A549 (cell line): ENCODE measurements at regions not wholly inside any gene's neighbourhood (a gene's known extent, or its start where the extent isn't known, plus 50 kb on each side); places are given as distances from the start of the nearest gene placed in this dataset.
A peak's percentile ranks its signal among the peaks of the same experiment; 100 is the strongest.

ENCODE experiments used
- ATAC-seq, 2 experiments: fragments of 200-7000 bp in 1 of 2; fragments of >200 bp in 1 of 2; cut with Nextera tagmentation in 1 of 2; cut with Tn5 transposase in 1 of 2; 3 replicates each; pipeline versions ENCODE4 v1.8.0 to v1.9.1; 2018 to 2020; ENCODE audit warnings: mild to moderate bottlenecking in 1 of 2, moderate library complexity in 1 of 2
- CTCF ChIA-PET: fragments of 300-600 bp; sonication (Branson Sonifier 250); formaldehyde crosslinking; extraction: SDS; loops from one replicate; lab custom pipeline; 2021; ENCODE audit warnings: antibody characterized with exemption, inconsistent platforms; lab: Yijun Ruan, JAX
- POLR2A ChIA-PET: fragments of 350-600 bp; formaldehyde crosslinking; extraction: SDS; loops from one replicate; lab custom pipeline; 2021; ENCODE audit warnings: antibody characterized with exemption, inconsistent platforms; lab: Yijun Ruan, JAX
- DNase-seq, 2 experiments: peaks; one replicate each; pipeline versions ENCODE4 v3.0.0 to v3.0.0-alpha.2; 2011 to 2016; ENCODE audit warnings: low read depth in 1 of 2, low spot score in 1 of 2
- FAIRE-seq: peaks from 2 replicates; lab custom pipeline; 2011; peaks lifted over from hg19 to GRCh38; lab: Jason Lieb, UNC
- H3K27ac ChIP-seq, 2 experiments: fragments of >200 bp; sonication (Bioruptor Twin); formaldehyde crosslinking; 3 replicates each; pipeline ENCODE4 v1.5.1; 2016 to 2017
- H3K4me1 ChIP-seq: fragments of >200 bp; sonication (Bioruptor Twin); formaldehyde crosslinking; 3 replicates; pipeline ENCODE4 v1.6.1; 2016
- H3K4me2 ChIP-seq: fragments of >200 bp; sonication (Bioruptor Twin); formaldehyde crosslinking; 3 replicates; pipeline ENCODE4 v1.6.1; 2016
- H3K4me3 ChIP-seq: fragments of >200 bp; sonication (Bioruptor Twin); formaldehyde crosslinking; 3 replicates; pipeline ENCODE4 v1.5.1; 2016
- H3K9me3 ChIP-seq: fragments of >200 bp; sonication (Bioruptor Twin); formaldehyde crosslinking; 3 replicates; pipeline ENCODE4 v1.6.1; 2016
- BHLHE40 ChIP-seq: IDR thresholded peaks from 2 replicates; pipeline ENCODE4 v1.6.1; 2012; ENCODE audit warnings: low read depth, low read length, inconsistent platforms
- CBX2 ChIP-seq: fragments of 200-600 bp; sonication (generic); IDR thresholded peaks from 2 replicates; pipeline ENCODE4 v1.6.1; 2016; ENCODE audit warnings: low read depth, mild to moderate bottlenecking, borderline replicate concordance
- CBX8 ChIP-seq: fragments of 200-600 bp; sonication (generic); IDR thresholded peaks from 2 replicates; pipeline ENCODE4 v1.6.1; 2016
- CHD2 ChIP-seq: fragments of 150-350 bp; IDR thresholded peaks from 2 replicates; pipeline ENCODE4 v1.6.1; 2014; ENCODE audit warnings: low read length; ENCODE audit not compliant: partially characterized antibody
- E2F6 ChIP-seq: IDR thresholded peaks from 2 replicates; pipeline ENCODE4 v1.6.1; 2012; ENCODE audit warnings: low read depth, borderline replicate concordance
- EHMT2 ChIP-seq: fragments of 200-600 bp; sonication (generic); IDR thresholded peaks from 2 replicates; pipeline ENCODE4 v1.6.1; 2016; ENCODE audit warnings: antibody characterized with exemption, low read depth, mild to moderate bottlenecking, moderate library complexity
- EP300 ChIP-seq, 2 experiments: fragments of >200 bp; sonication (Bioruptor Twin); formaldehyde crosslinking; IDR thresholded peaks; 2 replicates in 1 of 2; 3 replicates in 1 of 2; pipeline ENCODE4 v1.6.1; 2016 to 2017
- ESRRA ChIP-seq: fragments of 150-350 bp; IDR thresholded peaks from 2 replicates; pipeline ENCODE4 v1.6.1; 2014; ENCODE audit warnings: mild to moderate bottlenecking, low read length, borderline replicate concordance
- FOSL2 ChIP-seq, 2 experiments: fragments of 450-650 bp in 1 of 2; fragments of >200 bp in 1 of 2; sonication (Bioruptor Twin) in 1 of 2; formaldehyde crosslinking; IDR thresholded peaks; 2 replicates each; pipeline versions ENCODE4 v1.5.0 to v1.6.1; 2016 to 2020; ENCODE audit warnings: mild to moderate bottlenecking in 1 of 2, moderate library complexity in 1 of 2
- GATA3 ChIP-seq: IDR thresholded peaks from 2 replicates; pipeline ENCODE4 v1.6.1; 2012; ENCODE audit warnings: borderline replicate concordance
- HES2 ChIP-seq: fragments of >200 bp; sonication (Bioruptor Twin); formaldehyde crosslinking; IDR thresholded peaks from 2 replicates; pipeline ENCODE4 v1.6.1; 2016
- HOXB5 ChIP-seq: fragments of 250-450 bp; sonication (Bioruptor Pico); IDR thresholded peaks from 2 replicates; pipeline ENCODE4 v1.5.0; 2020; ENCODE audit warnings: mild to moderate bottlenecking, moderate library complexity
- JUNB ChIP-seq: fragments of >200 bp; sonication (Bioruptor Twin); formaldehyde crosslinking; IDR thresholded peaks from 2 replicates; pipeline ENCODE4 v1.6.1; 2016
- KDM1A ChIP-seq: fragments of 200-600 bp; sonication (generic); IDR thresholded peaks from 2 replicates; pipeline ENCODE4 v1.6.1; 2016; ENCODE audit warnings: low read depth, mild to moderate bottlenecking
- MAFK ChIP-seq: fragments of 450-650 bp; IDR thresholded peaks from 2 replicates; pipeline ENCODE4 v1.6.1; 2014; ENCODE audit not compliant: partially characterized antibody
- MAZ ChIP-seq: fragments of 150-350 bp; IDR thresholded peaks from 2 replicates; pipeline ENCODE4 v1.6.1; 2014; ENCODE audit warnings: antibody characterized with exemption, low read depth, low read length, borderline replicate concordance
- NFE2L2 ChIP-seq: fragments of 150-350 bp; conservative IDR thresholded peaks from 2 replicates; pipeline ENCODE4 v1.6.1; 2014; ENCODE audit warnings: low read length
- NR3C1 ChIP-seq: fragments of >200 bp; sonication (Bioruptor Twin); formaldehyde crosslinking; IDR thresholded peaks from 3 replicates; pipeline ENCODE4 v1.6.1; 2017
- PHF8 ChIP-seq: fragments of 200-600 bp; sonication (generic); IDR thresholded peaks from 2 replicates; pipeline ENCODE4 v1.6.1; 2016; ENCODE audit warnings: low read depth, mild to moderate bottlenecking, antibody characterized with exemption, moderate library complexity, borderline replicate concordance
- RCOR1 ChIP-seq: fragments of 150-350 bp; IDR thresholded peaks from 2 replicates; pipeline ENCODE4 v1.6.1; 2014; ENCODE audit warnings: antibody characterized with exemption, low read length, low read depth
- RFX5 ChIP-seq: fragments of 450-650 bp; IDR thresholded peaks from 2 replicates; pipeline ENCODE4 v1.7.1; 2014; ENCODE audit warnings: antibody characterized with exemption, mild to moderate bottlenecking, moderate library complexity
- SMC3 ChIP-seq: fragments of >200 bp; sonication (Bioruptor Twin); formaldehyde crosslinking; IDR thresholded peaks from 3 replicates; pipeline ENCODE4 v1.6.1; 2018; ENCODE audit warnings: inconsistent platforms
- SREBF2 ChIP-seq: fragments of 450-650 bp; IDR thresholded peaks from 2 replicates; pipeline ENCODE4 v1.6.1; 2014; ENCODE audit warnings: mild to moderate bottlenecking, moderate library complexity
- ZC3H11A ChIP-seq: fragments of 450-650 bp; IDR thresholded peaks from 2 replicates; pipeline ENCODE4 v1.6.1; 2014; ENCODE audit warnings: antibody characterized with exemption, mild to moderate bottlenecking
- ZFP36 ChIP-seq: fragments of 450-650 bp; IDR thresholded peaks from 2 replicates; pipeline ENCODE4 v1.6.1; 2014; ENCODE audit warnings: borderline replicate concordance; ENCODE audit not compliant: partially characterized antibody
- ZNF302 ChIP-seq: fragments of 250-450 bp; sonication (Bioruptor Pico); IDR thresholded peaks from 2 replicates; pipeline ENCODE4 v1.9.0; 2021; ENCODE audit warnings: inconsistent platforms, mild to moderate bottlenecking, moderate library complexity
- ZSCAN20 ChIP-seq: fragments of 250-450 bp; sonication (Bioruptor Pico); IDR thresholded peaks from 2 replicates; pipeline ENCODE4 v1.8.0; 2022; ENCODE audit warnings: mild to moderate bottlenecking, moderate library complexity
- WGBS: methylation state at CpG from one replicate; pipeline ENCODE4 v1.1.6; 2017; ENCODE audit errors: missing lambda C conversion rate; 5-methylcytosine and 5-hydroxymethylcytosine counted together

- FAIRE-seq (no peak), ATAC-seq (no peak), DNase-seq (no peak)
- no peak overlapping the region for H3K4me2 ChIP-seq
- H3K4me1 ChIP-seq = peaks cover 3% of the 10 kb centered on the region; the same call in 1 of the 3 replicates
- no peaks in the 10 kb centered on the region for H3K9me3 ChIP-seq
- ChIA-PET POLR2A (no interaction called here), CTCF (no interaction called here)
- H3K4me3 ChIP-seq = no peak overlapping the region
- TF ChIP-seq PHF8 (no peak), HOXB5 (CRISPR knock-in tag) (no peak), CBX8 (no peak)
- 61% methylated on average over 6 of the region's 6 CpGs for WGBS
- no peak overlapping the region for H3K27ac ChIP-seq
Measured at GRCh38 chr12:90627180-90627896, 327.6 kb downstream of the CCER1 start.

GRCh38 chr12:90622431-90622830, 332.5 kb downstream of the CCER1 start:
- peak; percentile 69; the same call in 1 of the 2 replicates for TF ChIP-seq NFE2L2
- TF ChIP-seq MAFK = peak; percentile 52
- no peak for TF ChIP-seq CHD2
- ATAC-seq = no peak
- no peak overlapping the region for H3K27ac ChIP-seq
- WGBS = 70% methylated on average over 3 of the region's 3 CpGs
- ChIA-PET POLR2A (no interaction called here), CTCF (no interaction called here)
- H3K4me1 ChIP-seq = peaks cover 6% of the 10 kb centered on the region; the same call in 1 of the 3 replicates
- no peak for FAIRE-seq
- no peaks in the 10 kb centered on the region for H3K9me3 ChIP-seq
- DNase-seq = peak in 1 of 2 experiments; percentile 9
- no peak overlapping the region for H3K4me3 ChIP-seq
- H3K4me2 ChIP-seq = no peak overlapping the region

GRCh38 chr12:90621927-90622326, 333.0 kb downstream of the CCER1 start:
- 36% methylated on average over 2 of the region's 2 CpGs for WGBS
- Histone ChIP-seq H3K4me2 (no peak overlapping the region), H3K27ac (no peak overlapping the region), H3K4me3 (no peak overlapping the region), H3K4me1 (peaks cover 6% of the 10 kb centered on the region; the same call in 1 of the 3 replicates), H3K9me3 (no peaks in the 10 kb centered on the region)
- no peak for ATAC-seq
- no peak for FAIRE-seq
- TF ChIP-seq MAZ (no peak), RCOR1 (no peak), FOSL2 (IDR thresholded peaks at IDR 0.05) (no peak), FOSL2 (CRISPR knock-in tag; IDR thresholded peaks at IDR 0.05) (no peak), ESRRA (no peak), NR3C1 (no peak), E2F6 (no peak), ZC3H11A (no peak), CBX2 (no peak), PHF8 (no peak), EHMT2 (no peak), HES2 (no peak), GATA3 (no peak), ZNF302 (CRISPR knock-in tag) (no peak), EP300 (IDR thresholded peaks at IDR 0.05) (no peak)
- DNase-seq = no peak
- ChIA-PET POLR2A (no interaction called here), CTCF (no interaction called here)

- no peak for FAIRE-seq
- H3K4me2 ChIP-seq = no peak overlapping the region
- WGBS = 50% methylated on average over 2 of the region's 2 CpGs
- POLR2A ChIA-PET = no interaction called here
- H3K27ac ChIP-seq = no peak overlapping the region
- H3K4me1 ChIP-seq = peaks cover 6% of the 10 kb centered on the region; the same call in 1 of the 3 replicates
- CTCF ChIA-PET = no interaction called here
- no peak overlapping the region for H3K4me3 ChIP-seq
- no peaks in the 10 kb centered on the region for H3K9me3 ChIP-seq
- DNase-seq = no peak
- no peak for TF ChIP-seq JUNB
- TF ChIP-seq SREBF2 = no peak
- no peak for TF ChIP-seq BHLHE40
- TF ChIP-seq ESRRA = no peak
- no peak for TF ChIP-seq GATA3
- TF ChIP-seq ZFP36 = no peak
- no peak for TF ChIP-seq HES2
- no peak for TF ChIP-seq E2F6
- no peak for TF ChIP-seq RFX5
- no peak for TF ChIP-seq SMC3
- no peak for TF ChIP-seq CBX2
- no peak for TF ChIP-seq HOXB5 (CRISPR knock-in tag)
- TF ChIP-seq ZSCAN20 (CRISPR knock-in tag) = no peak
- no peak for TF ChIP-seq KDM1A
- ATAC-seq = no peak
Measured at GRCh38 chr12:90619943-90620342, 335.0 kb downstream of the CCER1 start.
